ENCODE measurements at regions not wholly inside any gene's neighbourhood (a gene's known extent, or its start where the extent isn't known, plus 50 kb on each side); places are given as distances from the start of the nearest gene placed in this dataset.

DNA sequence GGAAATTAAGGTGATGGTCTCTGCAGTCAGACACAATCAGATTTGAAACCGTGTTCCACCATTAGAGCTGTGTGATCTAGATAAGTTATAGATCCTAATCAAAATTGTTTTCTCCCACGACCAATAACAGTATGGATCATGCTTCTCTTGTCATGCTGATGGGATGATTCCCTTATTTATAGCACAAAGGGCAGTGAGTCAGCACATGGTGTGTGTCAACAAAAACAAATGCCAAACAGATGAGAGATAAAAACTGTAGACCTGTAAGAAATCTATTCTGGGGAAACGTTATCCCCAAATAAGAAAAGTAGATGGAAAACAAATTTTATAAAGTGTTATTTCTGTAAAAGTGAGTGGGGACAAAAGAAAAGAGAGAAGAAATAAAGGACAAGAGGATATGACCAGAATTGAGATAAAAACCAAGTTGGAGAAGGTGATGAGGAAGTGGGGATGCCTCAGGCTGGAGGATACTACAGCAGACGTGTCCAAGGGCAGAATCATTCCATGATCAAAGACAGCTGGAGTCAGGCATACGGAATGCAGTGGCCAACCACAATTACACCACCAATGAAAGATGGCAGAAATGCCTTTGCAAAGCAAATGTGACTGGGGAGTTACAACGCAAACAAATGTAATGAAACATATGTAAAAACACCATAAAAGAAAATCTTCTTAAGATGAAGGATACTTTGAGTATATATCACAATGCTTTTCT, 377.8 kb upstream of the PRKX start:
- intact Hi-C loops (cut with DNase I; ENCODE audit: low total_unique reads): no loop called here
- 34 to 36% methylated on average over 6 of the region's 6 CpGs for WGBS, 2 donors

DNA sequence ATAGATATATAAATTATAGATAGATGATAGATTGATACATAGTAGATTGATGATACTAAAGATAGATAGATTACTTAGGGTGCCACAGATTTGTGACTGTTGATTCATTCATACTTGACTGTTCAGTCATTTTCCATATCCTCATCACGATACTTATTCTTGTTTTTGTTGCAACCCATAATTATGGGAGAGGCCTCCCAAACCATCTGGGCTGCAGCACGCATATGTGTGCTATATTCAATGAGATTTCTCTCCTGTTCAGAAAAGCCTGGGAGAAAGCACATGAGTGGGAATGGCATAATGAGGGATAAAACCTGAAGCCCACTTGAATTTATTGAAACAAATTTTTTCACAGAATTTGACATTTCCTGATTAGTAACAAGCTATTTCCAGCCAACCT, 346.4 kb upstream of the PRKX start:
- DNase-seq (ENCODE audit: low spot score in 2 of 2): no peak
- TF ChIP-seq POLR2A (IDR thresholded peaks at IDR 0.05) (no peak), CTCF (IDR thresholded peaks at IDR 0.05) (no peak)
- intact Hi-C loops (cut with DNase I; ENCODE audit: low total_unique reads): no loop called here
- WGBS, 2 donors: 50 to 52% methylated on average over 2 of the region's 2 CpGs
- no peak overlapping the region for H3K4me3 ChIP-seq (ENCODE audit: low read depth, poor library complexity, severe bottlenecking)

More for the DNA sequence above, 377.8 kb upstream of the PRKX start:
- DNase-seq (ENCODE audit: low spot score in 2 of 2): no peak
- TF ChIP-seq CTCF (IDR thresholded peaks at IDR 0.05): no peak
- no peak for TF ChIP-seq POLR2A (IDR thresholded peaks at IDR 0.05)
- no peak overlapping the region for H3K4me3 ChIP-seq (ENCODE audit: low read depth, poor library complexity, severe bottlenecking)

GRCh38 chrX:4043951-4044350, 330.5 kb upstream of the PRKX start:
- intact Hi-C loops (cut with DNase I; ENCODE audit: low total_unique reads): no loop called here
- 59 to 74% methylated on average over 6 of the region's 6 CpGs for WGBS, 2 donors
- DNase-seq (ENCODE audit: low spot score in 2 of 2): no peak
- H3K4me3 ChIP-seq (ENCODE audit: low read depth, poor library complexity, severe bottlenecking): no peak overlapping the region
- TF ChIP-seq POLR2A (IDR thresholded peaks at IDR 0.05): no peak
- no peak for TF ChIP-seq CTCF (IDR thresholded peaks at IDR 0.05)

DNA sequence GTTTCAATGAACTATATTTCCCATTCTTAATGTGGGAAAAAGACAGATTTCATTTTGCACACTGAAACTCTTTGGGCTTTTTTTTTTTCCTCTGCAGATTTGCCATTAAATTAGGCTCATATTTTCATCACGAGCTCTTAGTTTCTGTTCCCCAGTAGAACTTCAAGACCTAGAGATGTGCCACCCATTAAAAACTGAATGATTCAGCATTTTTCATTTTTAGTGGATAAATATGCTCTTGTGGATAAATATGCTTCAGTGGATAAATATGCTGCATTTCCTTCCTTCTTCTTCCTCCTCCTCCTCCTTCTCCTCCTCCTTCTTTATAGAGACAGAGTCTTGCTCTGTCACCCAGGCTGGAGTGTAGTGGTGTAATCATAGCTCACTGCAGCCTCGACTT, 322.4 kb upstream of the PRKX start:
- no peak for TF ChIP-seq CTCF (IDR thresholded peaks at IDR 0.05)
- TF ChIP-seq POLR2A (IDR thresholded peaks at IDR 0.05): no peak
- DNase-seq (ENCODE audit: low spot score in 2 of 2): no peak
- no peak overlapping the region for H3K4me3 ChIP-seq (ENCODE audit: low read depth, poor library complexity, severe bottlenecking)
- WGBS, 2 donors: 46 to 55% methylated on average over 2 of the region's 2 CpGs
- intact Hi-C loops (cut with DNase I; ENCODE audit: low total_unique reads): no loop called here

DNA sequence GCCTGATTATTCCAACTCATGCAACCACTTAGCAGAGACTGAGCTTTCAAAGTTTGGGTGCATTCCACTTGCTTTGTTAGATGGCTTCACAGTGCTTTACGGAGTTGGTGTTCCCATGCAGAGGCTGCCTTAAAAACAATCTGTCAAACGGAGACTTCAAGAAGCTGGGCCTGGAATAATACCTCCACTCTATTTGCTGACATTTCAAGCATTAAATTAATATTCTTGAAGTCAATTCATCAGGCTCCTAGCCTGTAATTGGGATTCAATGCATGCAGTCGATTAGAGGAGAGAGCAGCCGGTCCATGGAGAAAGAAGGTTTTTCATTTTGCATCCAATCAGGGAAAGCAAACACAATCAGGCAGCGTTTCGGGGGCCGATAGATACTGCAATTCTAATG, 314.7 kb upstream of the PRKX start:
- H3K4me3 ChIP-seq (ENCODE audit: low read depth, poor library complexity, severe bottlenecking): no peak overlapping the region
- no peak for DNase-seq (ENCODE audit: low spot score in 2 of 2)
- intact Hi-C loops (cut with DNase I; ENCODE audit: low total_unique reads): no loop called here
- WGBS, 2 donors: 83% methylated on average over 7 of the region's 7 CpGs
- TF ChIP-seq CTCF (IDR thresholded peaks at IDR 0.05): no peak
- no peak for TF ChIP-seq POLR2A (IDR thresholded peaks at IDR 0.05)

- intact Hi-C loops (cut with DNase I; ENCODE audit: low total_unique reads): no loop called here
- H3K4me3 ChIP-seq (ENCODE audit: low read depth, poor library complexity, severe bottlenecking): no peak overlapping the region
- WGBS, 2 donors: 67 to 73% methylated on average over 5 of the region's 5 CpGs
- TF ChIP-seq CTCF (IDR thresholded peaks at IDR 0.05) (no peak), POLR2A (IDR thresholded peaks at IDR 0.05) (no peak)
- no peak for DNase-seq (ENCODE audit: low spot score in 2 of 2)
Observed at GRCh38 chrX:4005281-4005680, 291.8 kb upstream of the PRKX start.

All from lower leg skin (tissue), 4 donors.